LNCaP clone FGC (cell line): ENCODE measurements at regions not wholly inside any gene's neighbourhood (a gene's known extent, or its start where the extent isn't known, plus 50 kb on each side); places are given as distances from the start of the nearest gene placed in this dataset.

Experiments used
- DNase-seq: peaks from one replicate; pipeline ENCODE4 v3.0.0-alpha.2; 2011; ENCODE audit warnings: low read depth
- H3K4me3 ChIP-seq: 2 replicates; pipeline ENCODE4 v1.5.1; 2011; ENCODE audit warnings: mild to moderate bottlenecking, low read depth, low read length, control low read depth
- TF ChIP-seq, protein P1 (sequence below): IDR thresholded peaks from 2 replicates; pipeline ENCODE4 v1.5.1; 2012; ENCODE audit warnings: mild to moderate bottlenecking; ENCODE audit not compliant: control insufficient read depth, insufficient read depth; ENCODE audit errors: extremely low read depth

DNA sequence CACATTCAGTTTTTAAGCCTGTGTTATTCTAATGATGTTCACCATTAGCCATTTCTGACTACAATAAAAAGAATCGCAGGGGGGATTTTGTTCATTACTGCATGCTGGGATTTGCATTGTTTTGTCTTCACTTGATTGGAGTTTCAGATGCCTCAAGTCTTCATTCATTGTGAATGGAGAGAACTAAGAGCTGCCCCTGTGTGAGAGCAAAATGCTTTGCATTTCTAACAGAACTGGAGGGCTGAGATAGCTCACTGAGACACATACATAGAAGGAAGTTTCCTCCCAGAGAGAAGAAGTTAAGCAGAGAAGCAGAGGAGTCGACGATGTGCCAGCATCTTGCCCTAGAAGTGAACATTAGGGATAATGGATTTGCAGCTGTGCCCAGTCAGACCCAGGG lies 113.5 kb upstream of the GATB start:
- no peak overlapping the region for H3K4me3 ChIP-seq
- TF ChIP-seq, protein P1, sequence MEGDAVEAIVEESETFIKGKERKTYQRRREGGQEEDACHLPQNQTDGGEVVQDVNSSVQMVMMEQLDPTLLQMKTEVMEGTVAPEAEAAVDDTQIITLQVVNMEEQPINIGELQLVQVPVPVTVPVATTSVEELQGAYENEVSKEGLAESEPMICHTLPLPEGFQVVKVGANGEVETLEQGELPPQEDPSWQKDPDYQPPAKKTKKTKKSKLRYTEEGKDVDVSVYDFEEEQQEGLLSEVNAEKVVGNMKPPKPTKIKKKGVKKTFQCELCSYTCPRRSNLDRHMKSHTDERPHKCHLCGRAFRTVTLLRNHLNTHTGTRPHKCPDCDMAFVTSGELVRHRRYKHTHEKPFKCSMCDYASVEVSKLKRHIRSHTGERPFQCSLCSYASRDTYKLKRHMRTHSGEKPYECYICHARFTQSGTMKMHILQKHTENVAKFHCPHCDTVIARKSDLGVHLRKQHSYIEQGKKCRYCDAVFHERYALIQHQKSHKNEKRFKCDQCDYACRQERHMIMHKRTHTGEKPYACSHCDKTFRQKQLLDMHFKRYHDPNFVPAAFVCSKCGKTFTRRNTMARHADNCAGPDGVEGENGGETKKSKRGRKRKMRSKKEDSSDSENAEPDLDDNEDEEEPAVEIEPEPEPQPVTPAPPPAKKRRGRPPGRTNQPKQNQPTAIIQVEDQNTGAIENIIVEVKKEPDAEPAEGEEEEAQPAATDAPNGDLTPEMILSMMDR, result no peak
- no peak for DNase-seq

DNA sequence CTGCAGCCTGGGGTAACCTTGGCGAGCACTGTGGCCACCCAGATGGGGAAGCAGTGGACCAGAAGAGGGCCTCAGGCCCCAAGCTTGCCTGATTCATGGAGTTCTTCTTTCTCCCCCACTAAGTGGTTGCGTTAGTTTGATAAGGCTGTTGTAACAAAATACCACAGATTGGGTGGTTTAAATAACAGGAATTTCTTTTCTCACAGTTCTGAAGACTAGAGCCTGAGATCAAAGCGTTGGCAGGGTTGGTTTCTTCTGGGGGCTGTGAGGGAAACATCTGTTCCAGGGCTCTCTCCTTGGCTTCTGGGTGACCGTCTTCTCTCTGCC lies 105.7 kb upstream of the GATB start:
- no peak for DNase-seq
- no peak overlapping the region for H3K4me3 ChIP-seq
- TF ChIP-seq, protein P1, result no peak

DNA sequence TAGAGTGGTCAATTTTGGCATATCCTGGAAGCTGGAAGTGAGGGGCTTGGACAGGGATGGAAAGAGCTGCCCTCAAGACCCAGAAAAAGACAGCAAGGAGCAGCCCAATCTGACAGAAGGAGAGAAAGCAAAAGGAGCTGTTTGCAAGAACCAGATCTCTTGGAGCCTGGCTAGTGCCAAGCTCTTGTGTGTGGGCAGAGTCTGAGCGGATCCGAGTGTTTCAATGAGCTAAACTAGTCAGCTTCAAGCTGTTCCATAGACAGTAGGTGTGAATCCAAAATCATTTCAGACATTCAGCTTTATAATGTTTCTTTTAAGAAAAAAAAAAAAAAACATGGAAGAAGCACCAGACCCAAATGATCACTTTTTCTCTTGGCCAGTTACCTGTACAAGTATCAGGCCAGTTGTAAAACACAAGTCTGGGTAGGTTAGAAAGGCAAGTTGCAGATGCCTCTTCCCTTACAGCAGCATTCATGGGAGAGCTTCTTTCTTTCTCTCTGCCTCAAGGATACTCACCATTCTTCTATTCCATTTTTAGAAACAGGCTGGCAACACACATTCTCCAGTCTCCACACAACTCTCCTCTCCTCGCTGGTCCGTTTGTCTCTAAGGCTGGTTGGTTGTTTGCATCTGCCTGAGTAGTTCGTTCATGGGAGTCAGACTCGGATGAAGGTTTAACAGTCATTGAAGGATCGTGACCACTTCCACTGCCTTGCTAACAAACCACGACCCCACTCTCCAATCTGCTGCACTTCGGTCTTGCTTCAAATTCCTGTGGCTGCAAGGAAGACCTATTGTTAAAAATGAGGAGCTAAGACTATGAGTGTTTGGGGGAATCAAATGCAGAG lies 105.2 kb upstream of the GATB start:
- H3K4me3 ChIP-seq, result no peak overlapping the region

DNA sequence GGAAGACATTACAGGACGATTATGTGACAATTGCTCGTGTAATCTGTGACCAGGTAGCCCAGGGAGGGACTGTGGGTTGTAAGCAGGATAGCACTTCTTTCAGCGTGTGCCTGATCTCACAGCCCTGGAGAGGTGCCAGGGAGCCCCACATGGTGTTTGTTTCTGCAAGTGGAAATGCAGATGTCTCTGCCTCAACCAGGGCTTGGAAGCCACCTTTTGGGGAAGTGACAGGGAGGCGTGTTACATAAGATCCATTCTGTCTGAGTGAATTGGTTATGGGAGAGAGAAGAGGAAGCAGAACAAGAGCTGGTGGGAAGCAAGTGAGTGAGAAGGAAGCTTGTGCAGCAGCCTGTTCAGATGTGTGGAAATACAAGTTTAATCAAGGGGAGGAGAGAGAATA lies 104.5 kb upstream of the GATB start:
- TF ChIP-seq, protein P1, result no peak
- H3K4me3 ChIP-seq, result no peak overlapping the region
- DNase-seq, result no peak

More for the DNA sequence above, 105.2 kb upstream of the GATB start:
- no peak for DNase-seq
- TF ChIP-seq, protein P1, result no peak

DNA sequence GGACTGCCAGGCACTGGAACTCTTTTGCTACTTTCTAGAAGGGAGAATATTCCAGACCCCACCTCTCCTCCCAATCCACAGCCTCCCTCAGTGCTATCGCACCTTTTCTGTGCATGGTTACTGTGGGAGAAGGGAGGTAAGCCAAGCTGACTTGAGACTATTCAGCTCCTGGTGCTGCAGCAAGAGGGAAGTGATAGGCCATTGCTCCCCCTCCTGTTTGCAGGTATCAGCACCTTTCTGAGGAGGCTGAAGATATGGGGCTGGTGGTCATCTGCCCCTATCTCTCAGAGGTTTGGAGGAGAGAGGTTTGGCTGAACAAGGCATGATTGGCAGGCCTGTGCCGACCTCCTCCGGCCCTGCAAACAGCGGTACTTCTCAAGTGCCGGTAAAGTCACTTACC lies 103.3 kb upstream of the GATB start:
- no peak for DNase-seq
- no peak overlapping the region for H3K4me3 ChIP-seq
- TF ChIP-seq, protein P1, result no peak

DNA sequence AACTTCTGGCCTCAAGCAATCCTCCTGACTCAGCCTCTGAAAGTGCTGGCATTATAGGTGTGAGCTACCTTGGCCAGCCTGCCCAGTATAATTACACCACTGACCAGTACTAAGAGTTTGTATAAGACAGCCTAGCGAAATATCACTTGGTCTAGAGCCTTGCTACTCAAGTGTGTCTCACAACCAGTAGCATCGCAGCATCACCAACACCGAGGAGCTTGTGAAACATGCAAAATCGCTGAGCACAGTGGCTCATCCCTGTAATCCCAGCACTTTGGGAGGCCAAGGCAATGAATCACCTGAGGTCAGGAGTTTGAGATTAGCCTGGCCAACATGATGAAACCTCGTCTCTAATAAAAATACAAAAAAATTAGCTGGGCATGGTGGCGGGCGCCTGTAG lies 102.0 kb upstream of the GATB start:
- DNase-seq, result no peak
- TF ChIP-seq, protein P1, result no peak

DNA sequence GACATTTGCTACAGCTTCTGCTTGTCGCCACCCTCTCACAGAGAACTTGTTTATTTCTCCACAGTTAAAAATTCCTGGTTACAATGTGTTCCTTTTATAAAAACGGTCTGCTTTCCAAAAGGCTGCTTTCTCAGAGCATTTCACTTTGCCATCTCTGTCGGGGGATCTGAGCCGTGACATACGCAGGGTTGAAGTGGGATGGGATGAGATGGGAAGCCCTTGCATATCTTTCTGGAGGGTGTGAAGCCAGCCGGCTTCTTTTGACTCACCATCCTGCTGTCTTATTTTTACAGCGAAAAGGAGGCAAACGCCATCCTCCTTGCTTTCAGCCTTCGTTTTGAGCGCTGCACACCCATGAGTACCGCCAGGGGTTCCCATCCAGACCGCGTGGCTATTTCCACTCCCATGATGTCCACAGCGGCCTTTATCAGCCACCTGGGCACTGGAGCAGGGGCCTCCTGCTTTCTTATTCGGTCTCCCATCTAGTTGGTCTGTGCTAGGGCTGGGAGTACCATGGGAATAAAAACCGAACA lies 99.8 kb upstream of the GATB start:
- H3K4me3 ChIP-seq, result no peak overlapping the region
- TF ChIP-seq, protein P1, result no peak
- DNase-seq, result no peak

More for the DNA sequence above, 102.0 kb upstream of the GATB start:
- H3K4me3 ChIP-seq, result no peak overlapping the region
